NCI-H1105 treated with DMSO at 0.1 percent for 48 hours (cell line): ENCODE measurements at regions not wholly inside any gene's neighbourhood (a gene's known extent, or its start where the extent isn't known, plus 50 kb on each side); places are given as distances from the start of the nearest gene placed in this dataset.

ENCODE experiments used
- DNase-seq: peaks from one replicate; lab custom pipeline; 2025; lab: John Stamatoyannopoulos, UW

- DNase-seq, result no peak
Observed at GRCh38 chr17:79521225-79521624, 89.6 kb downstream of the RBFOX3 start.

- DNase-seq, result no peak
Observed at GRCh38 chr17:79520167-79521165, 90.4 kb downstream of the RBFOX3 start.

- DNase-seq, result no peak
Observed at GRCh38 chr17:79519601-79520000, 91.2 kb downstream of the RBFOX3 start.

GRCh38 chr17:79518585-79519523 is 92.0 kb downstream of the RBFOX3 start:
- DNase-seq, result no peak

GRCh38 chr17:79517827-79518584 is 92.8 kb downstream of the RBFOX3 start:
- DNase-seq, result peak; percentile 59

- peak; percentile 0 for DNase-seq
Observed at GRCh38 chr17:79515646-79516571, 94.9 kb downstream of the RBFOX3 start.

GRCh38 chr17:79515110-79515509 is 95.7 kb downstream of the RBFOX3 start:
- DNase-seq, result no peak

GRCh38 chr17:79513820-79514535 is 96.9 kb downstream of the RBFOX3 start:
- DNase-seq, result no peak

GRCh38 chr17:79513206-79513605 is 97.6 kb downstream of the RBFOX3 start:
- DNase-seq, result no peak

- no peak for DNase-seq
Observed at GRCh38 chr17:79511471-79511870, 99.4 kb downstream of the RBFOX3 start.

GRCh38 chr17:79510071-79510470 is 100.8 kb downstream of the RBFOX3 start:
- DNase-seq, result no peak

GRCh38 chr17:79509490-79509889 is 101.4 kb downstream of the RBFOX3 start:
- DNase-seq, result no peak

GRCh38 chr17:79509008-79509407 is 101.8 kb downstream of the RBFOX3 start:
- no peak for DNase-seq

- no peak for DNase-seq
Observed at GRCh38 chr17:79508291-79508716, 102.5 kb downstream of the RBFOX3 start.

- no peak for DNase-seq
Observed at GRCh38 chr17:79506955-79507354, 103.9 kb downstream of the RBFOX3 start.

GRCh38 chr17:79506150-79506870 is 104.5 kb downstream of the RBFOX3 start:
- no peak for DNase-seq

- no peak for DNase-seq
Observed at GRCh38 chr17:79505199-79505598, 105.7 kb downstream of the RBFOX3 start.

- no peak for DNase-seq
Observed at GRCh38 chr17:79504181-79504605, 106.7 kb downstream of the RBFOX3 start.

GRCh38 chr17:79503126-79503839 is 107.6 kb downstream of the RBFOX3 start:
- no peak for DNase-seq
